ENCODE measurements at regions not wholly inside any gene's neighbourhood (a gene's known extent, or its start where the extent isn't known, plus 50 kb on each side); places are given as distances from the start of the nearest gene placed in this dataset.

DNA sequence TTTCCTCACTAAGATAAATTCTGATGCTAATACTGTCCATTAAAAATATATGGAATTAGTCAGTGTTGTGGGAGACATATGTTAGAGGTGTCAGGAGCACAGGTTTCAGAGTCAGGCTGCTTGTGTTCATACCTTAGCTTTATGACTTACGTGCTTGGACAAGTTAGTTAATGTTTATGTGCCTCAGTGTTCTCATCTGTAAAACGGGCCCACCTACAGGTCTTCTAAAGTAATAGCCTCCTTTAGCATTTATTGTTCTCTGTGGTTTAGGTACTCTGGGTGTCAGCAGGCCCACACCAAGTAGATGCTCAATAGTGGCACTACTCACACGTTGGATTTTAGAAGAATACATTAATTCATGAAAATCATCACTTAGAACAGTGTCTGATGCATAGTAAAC lies 308.7 kb upstream of the ZC3H12C start:
- TF ChIP-seq EZH2 (IDR thresholded peaks at IDR 0.05; ENCODE audit: low read length) = no peak
- TF ChIP-seq, protein P1, sequence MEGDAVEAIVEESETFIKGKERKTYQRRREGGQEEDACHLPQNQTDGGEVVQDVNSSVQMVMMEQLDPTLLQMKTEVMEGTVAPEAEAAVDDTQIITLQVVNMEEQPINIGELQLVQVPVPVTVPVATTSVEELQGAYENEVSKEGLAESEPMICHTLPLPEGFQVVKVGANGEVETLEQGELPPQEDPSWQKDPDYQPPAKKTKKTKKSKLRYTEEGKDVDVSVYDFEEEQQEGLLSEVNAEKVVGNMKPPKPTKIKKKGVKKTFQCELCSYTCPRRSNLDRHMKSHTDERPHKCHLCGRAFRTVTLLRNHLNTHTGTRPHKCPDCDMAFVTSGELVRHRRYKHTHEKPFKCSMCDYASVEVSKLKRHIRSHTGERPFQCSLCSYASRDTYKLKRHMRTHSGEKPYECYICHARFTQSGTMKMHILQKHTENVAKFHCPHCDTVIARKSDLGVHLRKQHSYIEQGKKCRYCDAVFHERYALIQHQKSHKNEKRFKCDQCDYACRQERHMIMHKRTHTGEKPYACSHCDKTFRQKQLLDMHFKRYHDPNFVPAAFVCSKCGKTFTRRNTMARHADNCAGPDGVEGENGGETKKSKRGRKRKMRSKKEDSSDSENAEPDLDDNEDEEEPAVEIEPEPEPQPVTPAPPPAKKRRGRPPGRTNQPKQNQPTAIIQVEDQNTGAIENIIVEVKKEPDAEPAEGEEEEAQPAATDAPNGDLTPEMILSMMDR (optimal IDR thresholded peaks at IDR 0.05 in 1 of 3, IDR thresholded peaks at IDR 0.05 in 1 of 3, conservative IDR thresholded peaks at IDR 0.05 in 1 of 3; ENCODE audit: extremely low read depth in 1 of 3, insufficient read depth in 2 of 3, low read length in 3 of 3) = no peak
